NCI-H1436 treated with DMSO at 0.1 percent for 48 hours (cell line): ENCODE measurements at regions not wholly inside any gene's neighbourhood (a gene's known extent, or its start where the extent isn't known, plus 50 kb on each side); places are given as distances from the start of the nearest gene placed in this dataset.

Experiments
- DNase-seq: peaks from one replicate; lab custom pipeline; 2025; lab: John Stamatoyannopoulos, UW

- DNase-seq = no peak
Observed at GRCh38 chr10:130792096-130792845, 519.2 kb downstream of the TCERG1L start.

- no peak for DNase-seq
Observed at GRCh38 chr10:130795819-130796218, 515.7 kb downstream of the TCERG1L start.

- no peak for DNase-seq
Observed at GRCh38 chr10:130799532-130799931, 512.0 kb downstream of the TCERG1L start.

- DNase-seq = no peak
Observed at GRCh38 chr10:130800281-130800680, 511.2 kb downstream of the TCERG1L start.

- DNase-seq = no peak
Observed at GRCh38 chr10:130801276-130801675, 510.2 kb downstream of the TCERG1L start.

- no peak for DNase-seq
Observed at GRCh38 chr10:130801784-130802183, 509.7 kb downstream of the TCERG1L start.

GRCh38 chr10:130802301-130802700 lies 509.2 kb downstream of the TCERG1L start:
- DNase-seq = no peak

- DNase-seq = no peak
Observed at GRCh38 chr10:130804281-130804680, 507.2 kb downstream of the TCERG1L start.

GRCh38 chr10:130804778-130805634 lies 506.5 kb downstream of the TCERG1L start:
- DNase-seq = no peak

- DNase-seq = no peak
Observed at GRCh38 chr10:130805635-130806030, 505.9 kb downstream of the TCERG1L start.

GRCh38 chr10:130806426-130806825 lies 505.1 kb downstream of the TCERG1L start:
- DNase-seq = no peak

GRCh38 chr10:130807096-130807495 lies 504.4 kb downstream of the TCERG1L start:
- DNase-seq = no peak

- no peak for DNase-seq
Observed at GRCh38 chr10:130807721-130808120, 503.8 kb downstream of the TCERG1L start.

- DNase-seq = no peak
Observed at GRCh38 chr10:130808243-130808642, 503.3 kb downstream of the TCERG1L start.

- no peak for DNase-seq
Observed at GRCh38 chr10:130808686-130809085, 502.8 kb downstream of the TCERG1L start.

- DNase-seq = no peak
Observed at GRCh38 chr10:130809181-130809580, 502.3 kb downstream of the TCERG1L start.

- DNase-seq = no peak
Observed at GRCh38 chr10:130809761-130810515, 501.6 kb downstream of the TCERG1L start.

- no peak for DNase-seq
Observed at GRCh38 chr10:130810856-130811255, 500.7 kb downstream of the TCERG1L start.

- DNase-seq = no peak
Observed at GRCh38 chr10:130812381-130813148, 499.0 kb downstream of the TCERG1L start.

- no peak for DNase-seq
Observed at GRCh38 chr10:130814610-130815009, 496.9 kb downstream of the TCERG1L start.

- DNase-seq = no peak
Observed at GRCh38 chr10:130816116-130816901, 495.2 kb downstream of the TCERG1L start.
